ENCODE measurements at regions not wholly inside any gene's neighbourhood (a gene's known extent, or its start where the extent isn't known, plus 50 kb on each side); places are given as distances from the start of the nearest gene placed in this dataset.

- DNase-seq, result no peak
Measured at GRCh38 chr4:20354120-20354519, 102.4 kb downstream of the SLIT2 start.

GRCh38 chr4:20356565-20356964 lies 104.9 kb downstream of the SLIT2 start:
- DNase-seq, result no peak

GRCh38 chr4:20358110-20358509 lies 106.4 kb downstream of the SLIT2 start:
- no peak for DNase-seq

GRCh38 chr4:20359692-20360091 lies 108.0 kb downstream of the SLIT2 start:
- no peak for DNase-seq

GRCh38 chr4:20362148-20362547 lies 110.4 kb downstream of the SLIT2 start:
- DNase-seq, result no peak

GRCh38 chr4:20364969-20365368 lies 113.3 kb downstream of the SLIT2 start:
- no peak for DNase-seq

GRCh38 chr4:20367446-20367845 lies 115.7 kb downstream of the SLIT2 start:
- no peak for DNase-seq

- no peak for DNase-seq
Measured at GRCh38 chr4:20368926-20369325, 117.2 kb downstream of the SLIT2 start.

GRCh38 chr4:20370274-20370673 lies 118.6 kb downstream of the SLIT2 start:
- DNase-seq, result no peak

- DNase-seq, result no peak
Measured at GRCh38 chr4:20376070-20376469, 124.4 kb downstream of the SLIT2 start.

GRCh38 chr4:20378181-20378580 lies 126.5 kb downstream of the SLIT2 start:
- DNase-seq, result no peak

- no peak for DNase-seq
Measured at GRCh38 chr4:20381005-20381404, 129.3 kb downstream of the SLIT2 start.

- no peak for DNase-seq
Measured at GRCh38 chr4:20383283-20383682, 131.6 kb downstream of the SLIT2 start.

GRCh38 chr4:20383969-20384368 lies 132.3 kb downstream of the SLIT2 start:
- no peak for DNase-seq

GRCh38 chr4:20384456-20384855 lies 132.8 kb downstream of the SLIT2 start:
- DNase-seq, result no peak

- no peak for DNase-seq
Measured at GRCh38 chr4:20386001-20386740, 134.5 kb downstream of the SLIT2 start.

- no peak for DNase-seq
Measured at GRCh38 chr4:20386906-20387305, 135.2 kb downstream of the SLIT2 start.

GRCh38 chr4:20391198-20391597 lies 139.5 kb downstream of the SLIT2 start:
- DNase-seq, result no peak

- no peak for DNase-seq
Measured at GRCh38 chr4:20391912-20392311, 140.2 kb downstream of the SLIT2 start.

GRCh38 chr4:20393486-20394100 lies 141.9 kb downstream of the SLIT2 start:
- DNase-seq, result no peak

GRCh38 chr4:20394512-20394911 lies 142.8 kb downstream of the SLIT2 start:
- no peak for DNase-seq

GRCh38 chr4:20395160-20395773 lies 143.6 kb downstream of the SLIT2 start:
- no peak for DNase-seq

- DNase-seq, result no peak
Measured at GRCh38 chr4:20403290-20403689, 151.6 kb downstream of the SLIT2 start.

GRCh38 chr4:20403846-20404245 lies 152.1 kb downstream of the SLIT2 start:
- DNase-seq, result no peak
